ENCODE measurements at regions not wholly inside any gene's neighbourhood (a gene's known extent, or its start where the extent isn't known, plus 50 kb on each side); places are given as distances from the start of the nearest gene placed in this dataset.
A peak's percentile ranks its signal among the peaks of the same experiment; 100 is the strongest.
"Not testable (repeated sequence)": the region's sequence is repeated elsewhere in the genome, so short reads cannot be mapped to it uniquely, and the experiment has no call there.

DNA sequence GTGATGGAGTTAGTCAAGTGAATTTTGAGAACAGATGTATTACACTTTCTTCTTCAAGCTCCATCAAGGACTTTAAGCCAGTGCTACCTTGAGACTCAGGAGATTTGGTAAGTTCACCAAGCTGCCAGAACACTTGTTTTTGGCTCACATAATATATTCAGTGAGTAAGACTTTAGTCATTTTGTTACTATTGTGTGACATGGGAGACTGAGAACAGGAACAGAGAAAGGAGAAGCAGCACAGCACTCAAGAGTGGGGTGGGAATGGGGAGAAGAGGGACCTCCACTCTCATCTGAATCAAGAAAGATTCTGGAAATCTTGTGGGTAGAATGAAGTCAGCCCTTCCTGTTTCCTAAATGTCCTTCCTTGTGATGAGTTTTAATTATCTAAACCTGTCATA, 87.3 kb upstream of the TET2 start:
- Histone ChIP-seq H3K36me3 (ENCODE audit: control insufficient read depth, insufficient read depth, low read length, severe bottlenecking) (no peaks in the 10 kb centered on the region), H3K4me3 (ENCODE audit: low read length) (no peak overlapping the region), H3K4me1 (ENCODE audit: control insufficient read depth, insufficient read depth, low read length) (no peaks in the 10 kb centered on the region), H3K9ac (ENCODE audit: low read length) (no peak overlapping the region), H3K27me3 (replicated peaks; ENCODE audit: control insufficient read depth, insufficient read depth, low read length) (no peaks in the 10 kb centered on the region), H3K9me3 (ENCODE audit: control insufficient read depth, low read length) (no peaks in the 10 kb centered on the region)
- no peak for DNase-seq (ENCODE audit: low read depth)

DNA sequence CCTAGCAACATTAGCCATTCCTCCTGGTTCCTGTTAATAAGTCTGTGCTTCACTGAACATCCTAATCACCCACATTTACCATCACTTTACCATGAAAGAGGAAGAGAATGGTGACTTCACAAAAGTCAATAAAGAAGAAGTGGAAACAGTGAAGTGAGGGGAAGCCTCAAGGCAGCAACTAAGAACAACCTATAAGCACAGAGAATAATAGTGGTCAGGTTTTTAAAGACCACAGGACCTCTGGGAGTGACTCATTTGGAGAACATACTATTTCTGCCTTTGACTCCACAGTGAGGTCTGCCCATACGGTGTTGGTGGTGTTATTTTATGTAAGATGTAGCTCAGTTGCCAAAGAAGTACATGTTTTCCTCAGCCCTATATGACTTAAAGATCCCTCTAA, 86.0 kb upstream of the TET2 start:
- H3K27me3 ChIP-seq (replicated peaks; ENCODE audit: control insufficient read depth, insufficient read depth, low read length), result no peaks in the 10 kb centered on the region
- DNase-seq (ENCODE audit: low read depth), result no peak
- no peak overlapping the region for H3K4me3 ChIP-seq (ENCODE audit: low read length)
- H3K9ac ChIP-seq (ENCODE audit: low read length), result no peak overlapping the region
- no peaks in the 10 kb centered on the region for H3K36me3 ChIP-seq (ENCODE audit: control insufficient read depth, insufficient read depth, low read length, severe bottlenecking)
- no peaks in the 10 kb centered on the region for H3K4me1 ChIP-seq (ENCODE audit: control insufficient read depth, insufficient read depth, low read length)
- no peaks in the 10 kb centered on the region for H3K9me3 ChIP-seq (ENCODE audit: control insufficient read depth, low read length)

DNA sequence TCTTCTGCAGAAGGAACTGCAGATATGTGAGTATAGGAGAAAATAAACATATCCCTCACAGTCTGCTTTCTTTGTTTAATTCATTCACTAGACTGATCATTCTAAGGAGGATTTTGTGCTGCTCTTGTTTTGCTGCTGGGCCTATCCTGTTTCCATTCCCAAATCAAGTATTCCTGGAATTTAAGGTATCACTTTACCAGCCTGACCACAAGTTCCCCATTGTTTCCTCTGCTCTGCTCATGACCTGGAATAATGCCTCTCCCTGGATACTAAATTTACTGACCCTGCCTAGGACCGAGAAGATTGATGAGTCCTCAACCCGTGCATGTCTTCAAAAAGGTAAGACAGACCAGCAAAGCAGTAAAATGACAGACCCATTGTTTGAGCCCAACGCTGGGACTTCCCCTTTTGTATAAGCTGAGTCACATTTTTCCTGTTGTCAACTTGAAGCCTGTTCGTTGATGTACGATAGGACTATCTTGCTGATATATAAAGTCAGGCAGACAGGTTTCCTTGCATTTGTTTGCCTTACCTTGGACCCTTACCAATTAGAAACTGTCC, 85.5 kb upstream of the TET2 start:
- no peak for DNase-seq (ENCODE audit: low read depth)
- Histone ChIP-seq H3K36me3 (ENCODE audit: control insufficient read depth, insufficient read depth, low read length, severe bottlenecking) (no peaks in the 10 kb centered on the region), H3K27me3 (replicated peaks; ENCODE audit: control insufficient read depth, insufficient read depth, low read length) (no peaks in the 10 kb centered on the region), H3K4me3 (ENCODE audit: low read length) (no peak overlapping the region), H3K9me3 (ENCODE audit: control insufficient read depth, low read length) (no peaks in the 10 kb centered on the region), H3K9ac (ENCODE audit: low read length) (no peak overlapping the region), H3K4me1 (ENCODE audit: control insufficient read depth, insufficient read depth, low read length) (no peaks in the 10 kb centered on the region)

DNA sequence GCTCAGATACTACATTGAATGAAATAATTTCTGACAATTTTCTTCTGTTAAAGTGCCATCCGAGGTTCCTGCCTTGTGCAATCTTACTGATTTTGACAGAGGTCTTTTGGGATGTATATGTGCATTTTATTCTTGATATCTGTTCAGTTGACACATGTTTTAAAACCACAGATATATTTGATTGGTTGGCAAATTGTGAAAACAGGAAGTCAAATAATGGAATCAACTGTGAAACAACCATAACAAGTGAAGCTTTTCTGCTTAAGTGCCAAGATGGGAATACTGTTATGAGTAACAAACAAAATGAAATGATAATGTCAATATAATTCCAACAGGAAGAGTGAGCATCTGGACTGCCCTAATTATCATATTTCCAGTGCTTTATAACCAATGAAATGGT, 84.9 kb upstream of the TET2 start:
- no peaks in the 10 kb centered on the region for H3K27me3 ChIP-seq (replicated peaks; ENCODE audit: control insufficient read depth, insufficient read depth, low read length)
- no peaks in the 10 kb centered on the region for H3K36me3 ChIP-seq (ENCODE audit: control insufficient read depth, insufficient read depth, low read length, severe bottlenecking)
- no peaks in the 10 kb centered on the region for H3K4me1 ChIP-seq (ENCODE audit: control insufficient read depth, insufficient read depth, low read length)
- no peaks in the 10 kb centered on the region for H3K9me3 ChIP-seq (ENCODE audit: control insufficient read depth, low read length)
- DNase-seq (ENCODE audit: low read depth), result no peak
- no peak overlapping the region for H3K9ac ChIP-seq (ENCODE audit: low read length)
- H3K4me3 ChIP-seq (ENCODE audit: low read length), result no peak overlapping the region

GRCh38 chr4:105066401-105066800, 80.3 kb upstream of the TET2 start:
- no peak for DNase-seq (ENCODE audit: low read depth)
- Histone ChIP-seq H3K36me3 (ENCODE audit: control insufficient read depth, insufficient read depth, low read length, severe bottlenecking) (no peaks in the 10 kb centered on the region), H3K9me3 (ENCODE audit: control insufficient read depth, low read length) (no peaks in the 10 kb centered on the region), H3K27me3 (replicated peaks; ENCODE audit: control insufficient read depth, insufficient read depth, low read length) (no peaks in the 10 kb centered on the region), H3K4me3 (ENCODE audit: low read length) (no peak overlapping the region), H3K9ac (ENCODE audit: low read length) (no peak overlapping the region), H3K4me1 (ENCODE audit: control insufficient read depth, insufficient read depth, low read length) (no peaks in the 10 kb centered on the region)

- Histone ChIP-seq H3K9ac (ENCODE audit: low read length) (no peak overlapping the region), H3K4me3 (ENCODE audit: low read length) (no peak overlapping the region), H3K36me3 (ENCODE audit: control insufficient read depth, insufficient read depth, low read length, severe bottlenecking) (no peaks in the 10 kb centered on the region), H3K27me3 (replicated peaks; ENCODE audit: control insufficient read depth, insufficient read depth, low read length) (no peaks in the 10 kb centered on the region), H3K4me1 (ENCODE audit: control insufficient read depth, insufficient read depth, low read length) (no peaks in the 10 kb centered on the region), H3K9me3 (ENCODE audit: control insufficient read depth, low read length) (no peaks in the 10 kb centered on the region)
- DNase-seq (ENCODE audit: low read depth), result no peak
Observed at GRCh38 chr4:105067431-105067830, 79.2 kb upstream of the TET2 start.

- no peaks in the 10 kb centered on the region for H3K36me3 ChIP-seq (ENCODE audit: control insufficient read depth, insufficient read depth, low read length, severe bottlenecking)
Observed at GRCh38 chr4:105067946-105068345, 78.7 kb upstream of the TET2 start.

DNA sequence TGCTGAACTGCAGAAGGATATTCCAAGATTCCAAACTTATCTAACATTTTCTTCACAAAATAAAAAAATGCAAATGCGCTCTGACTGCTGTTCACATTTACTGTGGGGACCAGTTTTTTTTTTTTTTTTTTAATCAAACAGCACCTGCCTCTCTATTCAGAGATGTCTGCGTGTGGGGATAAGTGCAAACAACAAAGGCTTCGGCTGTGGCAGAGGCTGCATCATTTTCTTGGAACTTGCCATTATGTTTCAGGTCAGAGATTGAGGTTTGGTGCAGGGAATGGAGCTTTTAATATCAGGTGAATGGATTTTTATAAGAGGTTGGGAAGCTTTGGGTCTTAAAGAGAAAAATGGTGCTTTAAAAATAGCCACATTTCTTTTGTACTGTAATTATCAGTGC, 78.2 kb upstream of the TET2 start:
- no peaks in the 10 kb centered on the region for H3K36me3 ChIP-seq (ENCODE audit: control insufficient read depth, insufficient read depth, low read length, severe bottlenecking)
- no peaks in the 10 kb centered on the region for H3K27me3 ChIP-seq (replicated peaks; ENCODE audit: control insufficient read depth, insufficient read depth, low read length)
- H3K4me3 ChIP-seq (ENCODE audit: low read length), result no peak overlapping the region
- no peak overlapping the region for H3K9ac ChIP-seq (ENCODE audit: low read length)
- H3K4me1 ChIP-seq (ENCODE audit: control insufficient read depth, insufficient read depth, low read length), result no peaks in the 10 kb centered on the region
- DNase-seq (ENCODE audit: low read depth), result no peak
- H3K9me3 ChIP-seq (ENCODE audit: control insufficient read depth, low read length), result no peaks in the 10 kb centered on the region

More at GRCh38 chr4:105067946-105068345, 78.7 kb upstream of the TET2 start:
- DNase-seq (ENCODE audit: low read depth), result no peak
- Histone ChIP-seq H3K4me3 (ENCODE audit: low read length) (no peak overlapping the region), H3K27me3 (replicated peaks; ENCODE audit: control insufficient read depth, insufficient read depth, low read length) (no peaks in the 10 kb centered on the region), H3K9ac (ENCODE audit: low read length) (no peak overlapping the region), H3K9me3 (ENCODE audit: control insufficient read depth, low read length) (no peaks in the 10 kb centered on the region), H3K4me1 (ENCODE audit: control insufficient read depth, insufficient read depth, low read length) (no peaks in the 10 kb centered on the region)

DNA sequence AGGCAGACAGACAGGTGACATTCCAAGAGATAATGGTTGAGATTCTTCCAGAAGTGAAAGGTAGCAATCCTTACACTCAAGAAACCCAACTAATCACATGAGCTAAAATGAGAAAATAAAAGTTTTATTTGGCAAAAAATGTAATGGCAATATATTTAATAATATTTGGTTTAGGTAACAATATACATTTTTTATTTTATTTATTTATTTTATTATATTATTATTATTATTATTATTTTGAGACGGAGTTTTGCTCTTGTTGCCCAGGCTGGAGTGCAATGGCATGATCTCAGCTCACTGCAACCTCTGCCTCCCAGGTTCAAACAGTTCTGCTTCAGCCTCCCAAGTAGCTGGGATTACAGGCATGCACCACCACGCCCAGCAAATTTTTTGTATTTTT, 74.6 kb upstream of the TET2 start:
- not testable (repeated sequence) for H3K4me3 ChIP-seq (ENCODE audit: low read length); DNase-seq (ENCODE audit: low read depth); H3K9ac ChIP-seq (ENCODE audit: low read length); H3K36me3 ChIP-seq (ENCODE audit: control insufficient read depth, insufficient read depth, low read length, severe bottlenecking); H3K27me3 ChIP-seq (replicated peaks; ENCODE audit: control insufficient read depth, insufficient read depth, low read length); H3K9me3 ChIP-seq (ENCODE audit: control insufficient read depth, low read length); H3K4me1 ChIP-seq (ENCODE audit: control insufficient read depth, insufficient read depth, low read length)

GRCh38 chr4:105074097-105074496, 72.6 kb upstream of the TET2 start:
- DNase-seq (ENCODE audit: low read depth), result no peak
- no peaks in the 10 kb centered on the region for H3K36me3 ChIP-seq (ENCODE audit: control insufficient read depth, insufficient read depth, low read length, severe bottlenecking)

GRCh38 chr4:105075045-105075444, 71.6 kb upstream of the TET2 start:
- Histone ChIP-seq H3K36me3 (ENCODE audit: control insufficient read depth, insufficient read depth, low read length, severe bottlenecking) (no peaks in the 10 kb centered on the region), H3K27me3 (replicated peaks; ENCODE audit: control insufficient read depth, insufficient read depth, low read length) (no peaks in the 10 kb centered on the region), H3K9ac (ENCODE audit: low read length) (no peak overlapping the region), H3K4me3 (ENCODE audit: low read length) (no peak overlapping the region), H3K4me1 (ENCODE audit: control insufficient read depth, insufficient read depth, low read length) (no peaks in the 10 kb centered on the region), H3K9me3 (ENCODE audit: control insufficient read depth, low read length) (no peaks in the 10 kb centered on the region)
- no peak for DNase-seq (ENCODE audit: low read depth)

More at GRCh38 chr4:105074097-105074496, 72.6 kb upstream of the TET2 start:
- no peaks in the 10 kb centered on the region for H3K4me1 ChIP-seq (ENCODE audit: control insufficient read depth, insufficient read depth, low read length)
- H3K9ac ChIP-seq (ENCODE audit: low read length), result no peak overlapping the region
- H3K9me3 ChIP-seq (ENCODE audit: control insufficient read depth, low read length), result no peaks in the 10 kb centered on the region
- no peak overlapping the region for H3K4me3 ChIP-seq (ENCODE audit: low read length)
- no peaks in the 10 kb centered on the region for H3K27me3 ChIP-seq (replicated peaks; ENCODE audit: control insufficient read depth, insufficient read depth, low read length)

DNA sequence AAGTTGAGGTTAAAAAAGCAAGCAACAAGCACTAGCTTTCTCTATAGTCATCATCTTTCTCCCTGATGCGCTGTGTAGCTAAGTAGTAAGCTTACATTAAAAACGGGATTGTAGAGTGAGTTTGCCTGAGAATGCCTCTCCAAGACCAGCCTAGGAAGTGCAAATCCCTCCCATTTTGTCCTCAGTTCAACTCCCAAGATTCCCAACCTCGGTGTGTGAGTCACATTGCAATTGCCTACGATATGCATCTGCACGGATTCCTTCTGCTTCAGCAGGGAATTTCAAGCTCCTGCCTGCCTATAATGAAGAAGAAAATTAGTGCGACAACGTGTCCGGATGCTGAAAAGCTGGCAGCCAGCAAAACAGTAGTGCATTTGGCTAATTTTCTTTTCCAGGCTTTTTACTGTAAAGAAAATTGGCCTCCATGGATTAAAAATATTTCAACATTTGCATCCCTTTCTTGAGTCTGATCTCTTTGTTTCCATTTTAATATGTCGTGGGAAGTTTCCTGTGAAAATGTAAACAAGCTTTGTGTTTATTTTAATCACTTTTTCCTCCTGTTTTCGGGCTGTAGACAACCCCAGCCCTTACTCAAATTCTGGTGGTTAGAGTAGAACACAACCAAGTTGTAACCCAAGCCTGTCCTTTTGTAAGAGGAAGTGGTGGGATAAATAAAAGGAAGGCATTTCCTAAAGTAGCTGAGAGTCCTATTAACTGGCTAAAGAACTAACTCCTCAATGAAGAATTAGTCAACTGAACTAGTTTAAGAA, 58.4 kb upstream of the TET2 start:
- H3K36me3 ChIP-seq (ENCODE audit: control insufficient read depth, insufficient read depth, low read length, severe bottlenecking), result no peaks in the 10 kb centered on the region
- no peaks in the 10 kb centered on the region for H3K9me3 ChIP-seq (ENCODE audit: control insufficient read depth, low read length)
- peak; percentile 96 for DNase-seq (ENCODE audit: low read depth)
- H3K27me3 ChIP-seq (replicated peaks; ENCODE audit: control insufficient read depth, insufficient read depth, low read length), result no peaks in the 10 kb centered on the region
- H3K9ac ChIP-seq (ENCODE audit: low read length), result no peak overlapping the region
- H3K4me1 ChIP-seq (ENCODE audit: control insufficient read depth, insufficient read depth, low read length), result no peaks in the 10 kb centered on the region
- peak overlapping the region; percentile 55 for H3K4me3 ChIP-seq (ENCODE audit: low read length)

Data from adipocyte (in vitro differentiated cells).